ENCODE measurements at regions not wholly inside any gene's neighbourhood (a gene's known extent, or its start where the extent isn't known, plus 50 kb on each side); places are given as distances from the start of the nearest gene placed in this dataset.

DNA sequence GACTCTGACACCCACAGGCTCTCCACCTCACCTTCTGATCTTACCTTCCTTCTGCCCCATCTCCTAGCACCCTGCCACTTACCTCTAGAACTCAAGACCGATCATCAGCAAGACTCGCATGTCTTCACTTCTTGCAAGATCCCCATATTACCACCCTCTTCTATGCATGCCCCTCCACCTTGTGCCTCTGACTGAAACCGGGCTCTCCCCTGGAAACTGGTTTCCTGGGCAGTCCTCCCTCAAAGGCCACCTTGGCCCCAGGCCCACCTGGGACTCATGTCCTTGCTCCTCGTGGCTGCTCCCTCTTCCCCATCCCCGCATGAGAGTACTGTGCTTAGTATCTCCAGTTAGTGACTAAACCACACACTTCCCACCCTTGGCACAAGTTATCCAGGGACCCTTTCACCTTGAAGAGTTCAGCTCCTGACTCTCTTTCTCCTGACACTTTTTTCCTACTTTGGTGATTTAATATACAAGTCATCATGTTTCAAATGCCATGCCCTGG lies 136.7 kb downstream of the SPATA19 start:
- TF ChIP-seq, protein P1, sequence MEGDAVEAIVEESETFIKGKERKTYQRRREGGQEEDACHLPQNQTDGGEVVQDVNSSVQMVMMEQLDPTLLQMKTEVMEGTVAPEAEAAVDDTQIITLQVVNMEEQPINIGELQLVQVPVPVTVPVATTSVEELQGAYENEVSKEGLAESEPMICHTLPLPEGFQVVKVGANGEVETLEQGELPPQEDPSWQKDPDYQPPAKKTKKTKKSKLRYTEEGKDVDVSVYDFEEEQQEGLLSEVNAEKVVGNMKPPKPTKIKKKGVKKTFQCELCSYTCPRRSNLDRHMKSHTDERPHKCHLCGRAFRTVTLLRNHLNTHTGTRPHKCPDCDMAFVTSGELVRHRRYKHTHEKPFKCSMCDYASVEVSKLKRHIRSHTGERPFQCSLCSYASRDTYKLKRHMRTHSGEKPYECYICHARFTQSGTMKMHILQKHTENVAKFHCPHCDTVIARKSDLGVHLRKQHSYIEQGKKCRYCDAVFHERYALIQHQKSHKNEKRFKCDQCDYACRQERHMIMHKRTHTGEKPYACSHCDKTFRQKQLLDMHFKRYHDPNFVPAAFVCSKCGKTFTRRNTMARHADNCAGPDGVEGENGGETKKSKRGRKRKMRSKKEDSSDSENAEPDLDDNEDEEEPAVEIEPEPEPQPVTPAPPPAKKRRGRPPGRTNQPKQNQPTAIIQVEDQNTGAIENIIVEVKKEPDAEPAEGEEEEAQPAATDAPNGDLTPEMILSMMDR (conservative IDR thresholded peaks at IDR 0.05; ENCODE audit: low read length) = no peak
- TF ChIP-seq EZH2phosphoT487 (IDR thresholded peaks at IDR 0.05; ENCODE audit: borderline replicate concordance, low read depth, low read length) = no peak

Data from OCI-LY7 (cell line).